Mucosa of rectum (tissue), 2 donors: ENCODE measurements at regions not wholly inside any gene's neighbourhood (a gene's known extent, or its start where the extent isn't known, plus 50 kb on each side); places are given as distances from the start of the nearest gene placed in this dataset.
"Not testable (repeated sequence)": the region's sequence is repeated elsewhere in the genome, so short reads cannot be mapped to it uniquely, and the experiment has no call there.

Experiments used
- H3K27ac ChIP-seq, 2 donors: one replicate each; pipeline ENCODE4 v1.7.0; 2013; ENCODE audit warnings: inconsistent platforms in 2 of 2, low read depth in 2 of 2, low read length in 2 of 2
- H3K27me3 ChIP-seq, 2 donors: one replicate each; pipeline ENCODE4 v1.7.0; 2013; ENCODE audit warnings: low read length in 2 of 2; ENCODE audit not compliant: control insufficient read depth in 2 of 2, insufficient read depth in 2 of 2
- H3K36me3 ChIP-seq, 2 donors: one replicate each; pipeline ENCODE4 v1.7.0; 2013; ENCODE audit warnings: low read length in 2 of 2; ENCODE audit not compliant: control insufficient read depth in 2 of 2, insufficient read depth in 2 of 2
- H3K4me1 ChIP-seq, 2 donors: one replicate each; pipeline ENCODE4 v1.7.0; 2013; ENCODE audit warnings: low read length in 2 of 2, mild to moderate bottlenecking in 1 of 2; ENCODE audit not compliant: control insufficient read depth in 2 of 2, insufficient read depth in 2 of 2
- H3K4me3 ChIP-seq, 2 donors: one replicate each; pipeline ENCODE4 v1.7.0; 2013; ENCODE audit warnings: low read length in 2 of 2
- H3K9ac ChIP-seq, 2 donors: one replicate each; pipeline ENCODE4 v1.7.0; 2013; ENCODE audit warnings: low read length in 2 of 2, low read depth in 1 of 2, mild to moderate bottlenecking in 1 of 2
- H3K9me3 ChIP-seq, 2 donors: one replicate each; pipeline ENCODE4 v1.7.0; 2013; ENCODE audit warnings: low read length in 2 of 2; ENCODE audit not compliant: control insufficient read depth in 2 of 2
- donor health status: healthy.
- donor health status: Normal muscosa, but diverticular disease.

DNA sequence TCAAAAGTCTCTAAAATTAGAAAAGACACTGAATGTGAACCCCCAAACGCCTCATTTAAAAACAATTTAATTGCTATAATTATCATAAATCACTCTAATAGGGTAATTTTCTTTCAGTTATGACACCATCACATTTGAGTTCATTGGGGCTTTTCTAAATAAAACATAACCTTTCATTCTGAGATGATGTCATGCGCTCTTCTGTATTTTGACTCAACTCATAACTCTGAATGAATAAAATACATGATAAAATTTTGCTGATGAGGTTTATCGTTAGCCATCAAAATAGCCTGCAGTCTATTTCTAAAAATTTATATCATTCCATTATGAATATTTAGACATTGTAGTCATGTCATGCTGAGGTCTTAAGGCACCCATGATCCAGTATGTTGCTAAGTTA, 1099.7 kb downstream of the SUCLG1 start:
- Histone ChIP-seq H3K4me3 (no peak overlapping the region), H3K36me3 (no peaks in the 10 kb centered on the region), H3K9ac (no peak overlapping the region), H3K9me3 (no peaks in the 10 kb centered on the region), H3K27ac (no peak overlapping the region), H3K4me1 (no peaks in the 10 kb centered on the region), H3K27me3 (no peaks in the 10 kb centered on the region)

DNA sequence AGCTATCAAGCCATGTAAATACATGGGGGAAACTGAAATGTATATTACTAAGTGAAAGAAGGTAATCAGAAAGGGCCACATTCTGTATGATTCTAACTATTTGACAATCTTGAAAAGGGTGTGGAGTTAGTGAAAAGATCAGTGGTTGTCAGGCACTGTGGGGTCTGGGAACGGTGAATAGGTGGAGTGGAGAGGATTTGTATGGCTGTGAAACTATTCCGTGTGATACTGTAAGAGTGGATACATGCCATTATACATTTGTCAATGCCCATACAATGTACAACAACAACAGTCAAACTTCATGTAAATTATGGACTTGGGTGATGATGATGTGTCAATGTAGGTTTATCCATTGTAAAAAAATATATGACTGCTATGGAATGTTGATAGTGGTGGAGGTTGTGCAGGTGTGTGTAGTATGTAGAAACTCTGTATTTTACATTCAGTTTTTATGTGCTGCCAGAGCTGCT, 1116.2 kb downstream of the SUCLG1 start:
- no peaks in the 10 kb centered on the region for H3K27me3 ChIP-seq
- no peaks in the 10 kb centered on the region for H3K9me3 ChIP-seq
- no peaks in the 10 kb centered on the region for H3K4me1 ChIP-seq
- H3K4me3 ChIP-seq, result no peak overlapping the region
- H3K9ac ChIP-seq, result no peak overlapping the region
- no peak overlapping the region for H3K27ac ChIP-seq
- H3K36me3 ChIP-seq, result no peaks in the 10 kb centered on the region

DNA sequence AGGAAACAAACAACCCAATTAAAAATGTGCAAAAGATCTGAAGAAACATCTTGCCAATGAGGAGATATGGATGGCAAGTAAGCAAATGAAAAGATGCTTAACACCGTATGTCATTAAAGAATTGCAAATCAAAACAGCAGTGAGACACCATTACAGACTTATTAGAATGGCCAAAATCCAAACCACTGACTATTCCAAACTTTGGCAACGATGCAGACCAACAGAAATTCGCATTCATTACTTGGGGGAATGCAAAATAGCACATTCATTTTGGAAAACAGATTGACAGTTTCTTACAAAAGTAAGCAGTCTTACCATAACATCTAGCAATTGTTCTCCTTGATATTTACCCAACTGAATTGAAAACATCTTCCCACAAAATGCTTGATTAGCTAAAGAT, 1118.7 kb downstream of the SUCLG1 start:
- no peak overlapping the region for H3K4me3 ChIP-seq
- no peak overlapping the region for H3K27ac ChIP-seq
- no peaks in the 10 kb centered on the region for H3K4me1 ChIP-seq

GRCh38 chr2:83339942-83340341, 1119.1 kb downstream of the SUCLG1 start:
- not testable (repeated sequence) for H3K9ac ChIP-seq, H3K27me3 ChIP-seq, H3K27ac ChIP-seq, H3K4me3 ChIP-seq, H3K4me1 ChIP-seq, H3K9me3 ChIP-seq, H3K36me3 ChIP-seq

More for the DNA sequence above, 1118.7 kb downstream of the SUCLG1 start:
- Histone ChIP-seq H3K9me3 (no peaks in the 10 kb centered on the region), H3K27me3 (no peaks in the 10 kb centered on the region), H3K9ac (no peak overlapping the region), H3K36me3 (no peaks in the 10 kb centered on the region)

- no peaks in the 10 kb centered on the region for H3K36me3 ChIP-seq
- no peaks in the 10 kb centered on the region for H3K27me3 ChIP-seq
- H3K27ac ChIP-seq, result no peak overlapping the region
- H3K9ac ChIP-seq, result no peak overlapping the region
- no peaks in the 10 kb centered on the region for H3K9me3 ChIP-seq
- no peaks in the 10 kb centered on the region for H3K4me1 ChIP-seq
- no peak overlapping the region for H3K4me3 ChIP-seq
These were observed 1127.3 kb downstream of the SUCLG1 start for GRCh38 chr2:83331810-83332209.

DNA sequence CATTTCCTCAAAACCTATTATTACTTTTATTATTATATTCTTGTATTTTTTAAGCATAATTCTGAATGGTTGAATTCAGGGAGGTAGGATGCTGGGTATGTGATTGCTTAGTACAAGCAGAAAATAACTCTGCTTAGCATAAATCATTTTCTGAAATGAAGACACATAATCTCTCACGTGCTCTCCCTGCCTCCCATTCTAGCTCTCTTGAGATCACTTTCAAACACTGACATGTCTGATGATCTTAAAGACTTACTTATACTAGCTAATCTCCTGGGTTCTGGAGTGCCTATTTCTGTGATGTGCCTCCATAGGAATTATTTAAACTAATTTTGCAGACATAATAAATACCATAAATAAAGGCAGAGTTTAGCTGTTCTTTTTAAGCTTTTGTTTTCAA, 1136.0 kb downstream of the SUCLG1 start:
- Histone ChIP-seq H3K9me3 (no peaks in the 10 kb centered on the region), H3K4me3 (no peak overlapping the region), H3K27ac (no peak overlapping the region), H3K4me1 (no peaks in the 10 kb centered on the region), H3K27me3 (no peaks in the 10 kb centered on the region), H3K36me3 (no peaks in the 10 kb centered on the region), H3K9ac (no peak overlapping the region)

GRCh38 chr2:83320053-83320452, 1139.0 kb downstream of the SUCLG1 start:
- Histone ChIP-seq H3K9me3 (no peaks in the 10 kb centered on the region), H3K27me3 (no peaks in the 10 kb centered on the region), H3K4me1 (no peaks in the 10 kb centered on the region), H3K36me3 (no peaks in the 10 kb centered on the region), H3K27ac (no peak overlapping the region), H3K4me3 (no peak overlapping the region), H3K9ac (no peak overlapping the region)

GRCh38 chr2:83305758-83306378, 1153.2 kb downstream of the SUCLG1 start:
- H3K9ac ChIP-seq, result no peak overlapping the region
- H3K9me3 ChIP-seq, result no peaks in the 10 kb centered on the region
- H3K27me3 ChIP-seq, result no peaks in the 10 kb centered on the region
- no peak overlapping the region for H3K27ac ChIP-seq
- no peaks in the 10 kb centered on the region for H3K4me1 ChIP-seq
- H3K36me3 ChIP-seq, result no peaks in the 10 kb centered on the region
- no peak overlapping the region for H3K4me3 ChIP-seq

DNA sequence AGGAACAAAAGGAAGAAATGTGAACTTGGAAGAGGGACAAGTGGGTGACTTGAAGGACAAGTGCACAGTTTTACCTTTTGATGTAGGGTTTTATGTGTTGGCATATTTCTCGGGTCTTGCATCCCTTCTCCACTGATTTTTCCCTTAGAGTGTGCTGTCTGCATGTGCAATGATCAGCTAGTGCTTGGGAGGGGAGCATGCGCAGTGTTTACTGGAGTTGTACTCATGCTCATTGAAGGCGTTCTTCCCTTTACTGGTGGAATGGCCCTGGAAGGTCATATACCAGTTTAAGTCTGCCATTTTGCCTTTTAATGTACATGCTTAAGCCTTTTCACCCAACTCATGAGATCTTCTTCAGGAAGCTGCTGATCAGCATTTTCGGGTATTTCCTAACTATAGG, 1168.0 kb downstream of the SUCLG1 start:
- Histone ChIP-seq H3K36me3 (no peaks in the 10 kb centered on the region), H3K9ac (no peak overlapping the region), H3K27me3 (no peaks in the 10 kb centered on the region), H3K9me3 (no peaks in the 10 kb centered on the region), H3K4me3 (no peak overlapping the region), H3K4me1 (no peaks in the 10 kb centered on the region), H3K27ac (no peak overlapping the region)

GRCh38 chr2:83282841-83283240, 1176.2 kb downstream of the SUCLG1 start:
- Histone ChIP-seq H3K9ac (no peak overlapping the region), H3K4me3 (no peak overlapping the region), H3K4me1 (no peaks in the 10 kb centered on the region), H3K36me3 (no peaks in the 10 kb centered on the region), H3K27me3 (no peaks in the 10 kb centered on the region), H3K9me3 (no peaks in the 10 kb centered on the region), H3K27ac (no peak overlapping the region)
